ENCODE measurements at regions not wholly inside any gene's neighbourhood (a gene's known extent, or its start where the extent isn't known, plus 50 kb on each side); places are given as distances from the start of the nearest gene placed in this dataset.

DNA sequence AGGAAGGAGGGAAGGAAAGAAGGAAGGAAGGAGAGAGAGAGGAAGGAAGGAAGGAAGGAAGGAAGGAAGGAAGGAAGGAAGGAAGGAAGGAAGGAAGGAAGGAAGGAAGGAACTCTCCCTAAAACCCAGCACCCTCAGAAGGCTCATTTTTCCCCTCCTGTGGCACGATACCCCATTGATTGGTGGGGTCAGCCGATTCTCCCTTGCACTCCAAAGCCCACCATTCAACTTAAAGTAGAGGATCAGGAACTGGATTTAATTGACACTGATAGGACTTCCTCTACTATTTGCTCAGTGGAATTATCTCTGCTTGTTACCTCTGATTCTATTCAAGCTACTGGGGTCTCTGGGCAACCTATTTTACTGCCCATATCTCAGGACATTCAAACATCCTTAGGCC, 199.2 kb upstream of the MAOA start:
- Histone ChIP-seq H3K27ac (ENCODE audit: low read depth, low read length) (no peak overlapping the region), H3K27me3 (ENCODE audit: control insufficient read depth, insufficient read depth, low read length) (no peaks in the 10 kb centered on the region), H3K4me3 (ENCODE audit: low read depth, low read length) (no peak overlapping the region), H3K9me3 (ENCODE audit: control insufficient read depth, insufficient read depth, low read length) (no peaks in the 10 kb centered on the region; the same call in 1 of the 2 replicates)
- TF ChIP-seq, protein P1, sequence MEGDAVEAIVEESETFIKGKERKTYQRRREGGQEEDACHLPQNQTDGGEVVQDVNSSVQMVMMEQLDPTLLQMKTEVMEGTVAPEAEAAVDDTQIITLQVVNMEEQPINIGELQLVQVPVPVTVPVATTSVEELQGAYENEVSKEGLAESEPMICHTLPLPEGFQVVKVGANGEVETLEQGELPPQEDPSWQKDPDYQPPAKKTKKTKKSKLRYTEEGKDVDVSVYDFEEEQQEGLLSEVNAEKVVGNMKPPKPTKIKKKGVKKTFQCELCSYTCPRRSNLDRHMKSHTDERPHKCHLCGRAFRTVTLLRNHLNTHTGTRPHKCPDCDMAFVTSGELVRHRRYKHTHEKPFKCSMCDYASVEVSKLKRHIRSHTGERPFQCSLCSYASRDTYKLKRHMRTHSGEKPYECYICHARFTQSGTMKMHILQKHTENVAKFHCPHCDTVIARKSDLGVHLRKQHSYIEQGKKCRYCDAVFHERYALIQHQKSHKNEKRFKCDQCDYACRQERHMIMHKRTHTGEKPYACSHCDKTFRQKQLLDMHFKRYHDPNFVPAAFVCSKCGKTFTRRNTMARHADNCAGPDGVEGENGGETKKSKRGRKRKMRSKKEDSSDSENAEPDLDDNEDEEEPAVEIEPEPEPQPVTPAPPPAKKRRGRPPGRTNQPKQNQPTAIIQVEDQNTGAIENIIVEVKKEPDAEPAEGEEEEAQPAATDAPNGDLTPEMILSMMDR (IDR thresholded peaks at IDR 0.05; ENCODE audit: low read depth, low read length) = no peak
- POLR2A ChIA-PET = no interaction called here
- CTCF ChIA-PET = no interaction called here
- DNase-seq (ENCODE audit: low read depth, low spot score) = no peak

DNA sequence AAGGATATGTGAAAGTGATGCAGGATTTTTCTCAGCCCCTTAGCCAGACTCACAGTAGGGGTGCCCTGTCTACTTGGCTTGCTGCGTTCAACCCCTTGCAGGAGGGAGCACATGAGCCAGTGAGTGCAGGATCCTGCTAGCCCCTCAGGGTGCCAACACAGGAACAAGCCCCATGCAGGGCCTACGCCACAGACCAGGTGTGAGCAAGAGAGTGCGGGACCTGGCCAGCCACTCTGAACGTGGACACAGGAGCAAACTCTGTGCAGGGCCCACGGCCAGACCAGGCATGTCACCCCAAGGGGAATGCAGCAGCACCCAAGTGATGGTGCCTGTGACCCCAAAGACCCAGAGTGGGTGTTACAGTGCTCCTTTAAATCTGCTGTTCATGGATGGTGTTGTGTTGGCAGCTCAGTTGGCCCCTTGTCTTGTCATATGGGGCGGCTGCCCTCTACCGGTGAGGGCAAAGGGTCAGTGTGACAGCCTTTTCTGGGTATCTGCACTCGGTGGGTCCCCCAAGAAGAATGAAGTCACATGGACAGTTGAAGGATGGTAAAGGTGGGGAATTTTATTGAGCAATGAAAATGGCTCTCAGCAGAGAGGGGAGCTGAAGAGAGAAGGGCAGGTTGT, 188.4 kb upstream of the MAOA start:
- H3K27ac ChIP-seq (ENCODE audit: low read depth, low read length) = no peak overlapping the region
- TF ChIP-seq, protein P1 (IDR thresholded peaks at IDR 0.05; ENCODE audit: low read depth, low read length) = no peak
- POLR2A ChIA-PET = no interaction called here

DNA sequence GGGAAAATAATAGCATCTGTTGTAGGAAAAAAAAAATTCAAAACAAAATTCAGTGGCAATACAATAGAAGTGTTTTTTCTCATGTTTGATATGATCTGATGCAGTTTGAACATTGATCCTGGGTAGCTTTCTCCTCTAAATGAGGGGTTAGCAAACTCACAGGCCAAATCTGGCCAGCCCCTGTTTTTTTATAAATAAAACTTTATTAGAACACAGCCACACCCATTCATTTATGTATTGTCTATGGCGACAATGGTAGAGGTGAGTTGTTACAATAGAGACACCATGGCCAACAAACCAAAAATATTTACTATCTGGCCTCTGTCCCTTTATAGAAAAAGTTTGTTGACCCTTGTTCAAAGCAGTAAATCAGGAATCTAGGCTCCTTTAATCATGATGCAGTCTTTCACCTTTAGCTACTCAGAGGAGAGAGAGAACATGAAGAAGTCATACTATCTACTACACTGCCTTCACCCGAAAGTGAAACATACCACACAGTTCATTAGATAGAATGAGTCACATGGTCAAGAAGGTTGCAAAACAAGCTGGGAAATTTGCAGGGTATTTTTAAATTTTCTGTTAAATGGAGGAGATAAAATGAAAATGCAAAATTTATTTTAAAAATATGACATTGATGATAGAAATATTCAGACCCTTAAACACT, 186.6 kb upstream of the MAOA start:
- Histone ChIP-seq H3K9me3 (ENCODE audit: control insufficient read depth, insufficient read depth, low read length) (no peaks in the 10 kb centered on the region), H3K27ac (ENCODE audit: low read depth, low read length) (no peak overlapping the region), H3K4me3 (ENCODE audit: low read depth, low read length) (no peak overlapping the region), H3K27me3 (ENCODE audit: control insufficient read depth, insufficient read depth, low read length) (no peaks in the 10 kb centered on the region)
- POLR2A ChIA-PET = no interaction called here
- DNase-seq (ENCODE audit: low read depth, low spot score) = no peak
- TF ChIP-seq, protein P1 (IDR thresholded peaks at IDR 0.05; ENCODE audit: low read depth, low read length) = no peak
- CTCF ChIA-PET = no interaction called here

More for the DNA sequence above, 188.4 kb upstream of the MAOA start:
- no peak overlapping the region for H3K4me3 ChIP-seq (ENCODE audit: low read depth, low read length)
- no peaks in the 10 kb centered on the region for H3K27me3 ChIP-seq (ENCODE audit: control insufficient read depth, insufficient read depth, low read length)
- CTCF ChIA-PET = no interaction called here
- no peak for DNase-seq (ENCODE audit: low read depth, low spot score)
- H3K9me3 ChIP-seq (ENCODE audit: control insufficient read depth, insufficient read depth, low read length) = no peaks in the 10 kb centered on the region

DNA sequence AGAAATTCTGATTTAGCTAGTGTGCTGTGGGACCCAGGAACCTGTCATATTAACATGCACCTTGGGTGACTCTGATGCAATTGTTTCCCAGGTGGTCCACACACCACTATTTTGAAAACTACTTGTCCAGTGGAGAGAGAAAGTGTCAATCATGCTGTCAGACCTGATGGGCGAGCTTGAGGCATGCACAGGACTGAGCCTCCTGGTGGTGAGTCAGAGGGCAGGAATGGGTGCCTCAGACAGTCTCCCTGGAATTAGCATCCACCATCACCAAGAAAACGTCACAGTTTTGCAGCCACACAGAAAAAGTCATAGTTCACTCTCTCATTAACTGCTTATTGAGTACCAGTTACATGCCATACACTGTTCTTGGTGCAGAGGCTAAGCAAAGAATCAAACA, 181.8 kb upstream of the MAOA start:
- CTCF ChIA-PET = no interaction called here
- POLR2A ChIA-PET = no interaction called here
- TF ChIP-seq, protein P1 (IDR thresholded peaks at IDR 0.05; ENCODE audit: low read depth, low read length) = no peak
- H3K27me3 ChIP-seq (ENCODE audit: control insufficient read depth, insufficient read depth, low read length) = no peaks in the 10 kb centered on the region
- H3K9me3 ChIP-seq (ENCODE audit: control insufficient read depth, insufficient read depth, low read length) = no peaks in the 10 kb centered on the region
- H3K27ac ChIP-seq (ENCODE audit: low read depth, low read length) = no peak overlapping the region
- DNase-seq (ENCODE audit: low read depth, low spot score) = no peak
- H3K4me3 ChIP-seq (ENCODE audit: low read depth, low read length) = no peak overlapping the region

DNA sequence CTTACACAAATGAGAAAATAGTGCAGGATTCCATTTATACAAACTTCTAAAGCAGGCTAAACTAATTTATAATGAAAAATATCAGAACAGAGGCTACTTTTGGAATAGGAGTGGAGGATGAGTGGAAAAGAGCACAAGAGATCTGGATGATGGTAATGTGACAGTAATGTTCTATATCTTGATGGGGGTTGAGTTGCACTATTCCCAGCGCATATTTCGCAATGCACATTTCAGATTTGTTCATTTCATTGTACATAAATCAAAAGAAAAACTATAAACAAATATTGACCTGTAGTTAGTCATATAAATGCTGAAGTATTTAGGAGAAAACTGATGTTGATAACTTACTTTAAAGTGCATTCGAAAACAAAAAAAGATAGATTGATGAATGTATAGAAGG, 177.0 kb upstream of the MAOA start:
- Histone ChIP-seq H3K9me3 (ENCODE audit: control insufficient read depth, insufficient read depth, low read length) (no peaks in the 10 kb centered on the region), H3K4me3 (ENCODE audit: low read depth, low read length) (no peak overlapping the region), H3K27me3 (ENCODE audit: control insufficient read depth, insufficient read depth, low read length) (no peaks in the 10 kb centered on the region), H3K27ac (ENCODE audit: low read depth, low read length) (no peak overlapping the region)
- DNase-seq (ENCODE audit: low read depth, low spot score) = no peak
- POLR2A ChIA-PET = no interaction called here
- CTCF ChIA-PET = no interaction called here
- TF ChIP-seq, protein P1 (IDR thresholded peaks at IDR 0.05; ENCODE audit: low read depth, low read length) = no peak
